ENCODE measurements at regions not wholly inside any gene's neighbourhood (a gene's known extent, or its start where the extent isn't known, plus 50 kb on each side); places are given as distances from the start of the nearest gene placed in this dataset.

GRCh38 chr3:67876261-67876660 lies 221.8 kb upstream of the SUCLG2 start:
- DNase-seq (ENCODE audit: low read depth) = no peak

- DNase-seq (ENCODE audit: low read depth) = no peak
Observed at GRCh38 chr3:67875858-67876257, 221.4 kb upstream of the SUCLG2 start.

- DNase-seq (ENCODE audit: low read depth) = no peak
Observed at GRCh38 chr3:67875338-67875737, 220.9 kb upstream of the SUCLG2 start.

GRCh38 chr3:67870477-67870876 lies 216.1 kb upstream of the SUCLG2 start:
- no peak for DNase-seq (ENCODE audit: low read depth)

GRCh38 chr3:67866571-67866970 lies 212.2 kb upstream of the SUCLG2 start:
- DNase-seq (ENCODE audit: low read depth) = no peak

GRCh38 chr3:67864587-67865183 lies 210.3 kb upstream of the SUCLG2 start:
- no peak for DNase-seq (ENCODE audit: low read depth)

GRCh38 chr3:67863869-67864268 lies 209.5 kb upstream of the SUCLG2 start:
- DNase-seq (ENCODE audit: low read depth) = no peak

- no peak for DNase-seq (ENCODE audit: low read depth)
Observed at GRCh38 chr3:67860429-67860828, 206.0 kb upstream of the SUCLG2 start.

- no peak for DNase-seq (ENCODE audit: low read depth)
Observed at GRCh38 chr3:67858492-67858891, 204.1 kb upstream of the SUCLG2 start.

- DNase-seq (ENCODE audit: low read depth) = no peak
Observed at GRCh38 chr3:67856718-67857117, 202.3 kb upstream of the SUCLG2 start.

GRCh38 chr3:67854663-67855062 lies 200.3 kb upstream of the SUCLG2 start:
- no peak for DNase-seq (ENCODE audit: low read depth)

GRCh38 chr3:67853520-67853919 lies 199.1 kb upstream of the SUCLG2 start:
- no peak for DNase-seq (ENCODE audit: low read depth)

GRCh38 chr3:67848299-67848698 lies 193.9 kb upstream of the SUCLG2 start:
- DNase-seq (ENCODE audit: low read depth) = no peak

- no peak for DNase-seq (ENCODE audit: low read depth)
Observed at GRCh38 chr3:67846166-67846565, 191.8 kb upstream of the SUCLG2 start.

GRCh38 chr3:67832817-67833216 lies 178.4 kb upstream of the SUCLG2 start:
- DNase-seq (ENCODE audit: low read depth) = no peak

- no peak for DNase-seq (ENCODE audit: low read depth)
Observed at GRCh38 chr3:67831262-67831661, 176.8 kb upstream of the SUCLG2 start.

- DNase-seq (ENCODE audit: low read depth) = no peak
Observed at GRCh38 chr3:67828486-67829010, 174.1 kb upstream of the SUCLG2 start.

GRCh38 chr3:67821135-67821534 lies 166.7 kb upstream of the SUCLG2 start:
- DNase-seq (ENCODE audit: low read depth) = no peak

- no peak for DNase-seq (ENCODE audit: low read depth)
Observed at GRCh38 chr3:67819447-67819846, 165.0 kb upstream of the SUCLG2 start.

- DNase-seq (ENCODE audit: low read depth) = no peak
Observed at GRCh38 chr3:67809370-67809935, 155.0 kb upstream of the SUCLG2 start.

GRCh38 chr3:67808906-67809305 lies 154.5 kb upstream of the SUCLG2 start:
- DNase-seq (ENCODE audit: low read depth) = no peak

GRCh38 chr3:67804578-67804977 lies 150.2 kb upstream of the SUCLG2 start:
- no peak for DNase-seq (ENCODE audit: low read depth)

GRCh38 chr3:67804089-67804488 lies 149.7 kb upstream of the SUCLG2 start:
- no peak for DNase-seq (ENCODE audit: low read depth)

- DNase-seq (ENCODE audit: low read depth) = no peak
Observed at GRCh38 chr3:67798412-67798811, 144.0 kb upstream of the SUCLG2 start.

Measured in stimulated activated CD8-positive, alpha-beta memory T cell treated with anti-CD3 and anti-CD28 coated beads, Interleukin-15, amount 100 ng/mL, for 1 hour (primary cell).